D721Med (cell line): ENCODE measurements at regions not wholly inside any gene's neighbourhood (a gene's known extent, or its start where the extent isn't known, plus 50 kb on each side); places are given as distances from the start of the nearest gene placed in this dataset.

ENCODE experiments used
- DNase-seq: peaks from one replicate; pipeline ENCODE4 v3.0.0; 2011; ENCODE audit warnings: low spot score; ENCODE audit not compliant: insufficient read length
- FAIRE-seq: peaks from 2 replicates; lab custom pipeline; 2011; peaks lifted over from hg19 to GRCh38; lab: Jason Lieb, UNC
- TF ChIP-seq, protein P1 (sequence below): IDR thresholded peaks from 2 replicates; pipeline ENCODE4 v1.5.1; 2012; ENCODE audit warnings: mild to moderate bottlenecking, control low read depth; ENCODE audit not compliant: insufficient read depth; ENCODE audit errors: missing control alignments

- DNase-seq (no peak), FAIRE-seq (no peak)
Measured at GRCh38 chr20:20806121-20807095, 94.0 kb upstream of the RALGAPA2 start.

GRCh38 chr20:20803011-20803410, 90.6 kb upstream of the RALGAPA2 start:
- no peak for DNase-seq
- TF ChIP-seq, protein P1, sequence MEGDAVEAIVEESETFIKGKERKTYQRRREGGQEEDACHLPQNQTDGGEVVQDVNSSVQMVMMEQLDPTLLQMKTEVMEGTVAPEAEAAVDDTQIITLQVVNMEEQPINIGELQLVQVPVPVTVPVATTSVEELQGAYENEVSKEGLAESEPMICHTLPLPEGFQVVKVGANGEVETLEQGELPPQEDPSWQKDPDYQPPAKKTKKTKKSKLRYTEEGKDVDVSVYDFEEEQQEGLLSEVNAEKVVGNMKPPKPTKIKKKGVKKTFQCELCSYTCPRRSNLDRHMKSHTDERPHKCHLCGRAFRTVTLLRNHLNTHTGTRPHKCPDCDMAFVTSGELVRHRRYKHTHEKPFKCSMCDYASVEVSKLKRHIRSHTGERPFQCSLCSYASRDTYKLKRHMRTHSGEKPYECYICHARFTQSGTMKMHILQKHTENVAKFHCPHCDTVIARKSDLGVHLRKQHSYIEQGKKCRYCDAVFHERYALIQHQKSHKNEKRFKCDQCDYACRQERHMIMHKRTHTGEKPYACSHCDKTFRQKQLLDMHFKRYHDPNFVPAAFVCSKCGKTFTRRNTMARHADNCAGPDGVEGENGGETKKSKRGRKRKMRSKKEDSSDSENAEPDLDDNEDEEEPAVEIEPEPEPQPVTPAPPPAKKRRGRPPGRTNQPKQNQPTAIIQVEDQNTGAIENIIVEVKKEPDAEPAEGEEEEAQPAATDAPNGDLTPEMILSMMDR: no peak
- no peak for FAIRE-seq

More at GRCh38 chr20:20806121-20807095, 94.0 kb upstream of the RALGAPA2 start:
- TF ChIP-seq, protein P1: no peak

DNA sequence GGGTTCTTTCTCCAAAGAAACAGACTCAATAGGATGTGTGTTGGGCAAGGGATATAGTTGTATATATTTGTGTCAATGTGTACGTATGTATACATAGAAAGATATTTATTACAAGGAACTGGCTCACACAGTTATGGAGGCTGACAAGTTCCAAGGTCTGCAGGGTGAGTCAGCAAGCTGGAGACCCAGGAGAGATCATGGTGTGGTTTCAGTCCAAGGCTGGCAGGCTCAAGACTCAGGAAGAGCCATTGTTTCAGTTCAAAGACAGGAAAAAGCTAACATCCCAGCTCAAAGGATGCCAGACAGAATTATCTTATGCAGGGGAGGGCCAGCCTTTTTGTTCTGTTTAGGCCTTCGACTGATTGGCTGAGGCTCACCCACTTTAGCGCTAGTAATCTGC, 89.9 kb upstream of the RALGAPA2 start:
- FAIRE-seq (no peak), DNase-seq (no peak)
- TF ChIP-seq, protein P1: no peak

DNA sequence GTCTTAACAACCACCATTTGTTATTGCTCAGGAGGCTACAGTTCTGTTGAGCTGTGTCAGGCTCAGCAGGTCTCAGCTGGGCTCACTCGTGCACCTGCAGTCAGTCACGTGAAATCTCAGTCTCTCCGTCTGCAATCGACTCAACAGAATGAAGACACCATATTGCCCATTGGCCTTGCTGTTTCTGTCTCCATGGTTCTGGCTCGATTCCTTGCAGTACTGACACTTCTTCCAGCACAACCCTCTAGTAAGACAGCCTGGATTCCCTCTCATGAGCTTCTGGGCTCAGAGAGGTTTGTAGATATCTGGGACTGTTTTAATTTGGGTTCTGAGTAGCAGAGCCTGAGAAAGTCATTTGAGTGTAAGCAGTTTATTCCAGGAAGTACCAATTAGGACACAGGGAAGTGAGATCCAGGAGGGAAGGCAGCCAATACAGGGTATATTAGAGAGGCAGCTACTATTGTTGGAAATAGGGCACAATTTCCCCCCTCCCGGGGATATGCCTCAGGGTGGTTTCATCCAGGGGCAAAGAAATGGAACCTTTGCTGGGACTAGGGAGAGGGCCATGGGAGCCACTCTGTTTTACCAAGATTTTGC, 87.4 kb upstream of the RALGAPA2 start:
- no peak for FAIRE-seq
- DNase-seq: no peak
- TF ChIP-seq, protein P1: no peak

DNA sequence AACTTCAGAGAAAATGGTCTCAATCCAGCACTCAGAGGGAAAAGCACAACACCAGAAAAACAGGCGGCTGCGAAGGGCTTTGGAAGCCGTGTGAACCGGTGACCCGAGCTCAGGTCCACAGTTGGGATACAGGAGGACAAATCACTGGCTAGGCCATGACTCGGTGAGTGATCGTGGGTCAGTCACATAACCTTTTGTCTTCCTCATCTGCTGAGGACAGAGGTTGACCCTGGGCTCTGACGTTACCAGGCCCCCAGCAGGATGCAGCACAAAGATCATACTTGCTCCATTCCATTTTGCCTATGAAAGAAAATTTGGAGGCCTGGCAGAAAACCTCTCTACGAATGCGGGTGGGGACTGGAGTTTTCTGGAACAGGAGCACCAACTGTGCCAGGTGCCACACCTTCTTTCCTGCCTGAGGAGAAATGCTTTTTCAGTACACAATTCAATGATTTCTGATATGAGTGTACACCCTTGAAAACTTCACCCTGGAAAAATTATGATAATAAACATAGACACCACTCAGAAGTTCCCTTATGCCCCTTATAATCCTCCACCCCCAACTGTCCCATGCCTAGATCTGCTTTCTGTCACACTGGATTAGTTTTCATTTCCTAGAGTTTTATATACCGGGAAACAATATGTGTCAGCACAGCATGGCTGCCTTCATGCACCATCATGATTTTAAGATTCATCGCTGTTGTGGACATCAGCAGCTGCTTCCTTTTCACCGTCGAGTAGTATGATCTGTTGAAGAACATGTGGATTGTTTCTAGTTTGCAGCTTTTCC, 85.3 kb upstream of the RALGAPA2 start:
- TF ChIP-seq, protein P1: no peak
- DNase-seq (no peak), FAIRE-seq (no peak)

DNA sequence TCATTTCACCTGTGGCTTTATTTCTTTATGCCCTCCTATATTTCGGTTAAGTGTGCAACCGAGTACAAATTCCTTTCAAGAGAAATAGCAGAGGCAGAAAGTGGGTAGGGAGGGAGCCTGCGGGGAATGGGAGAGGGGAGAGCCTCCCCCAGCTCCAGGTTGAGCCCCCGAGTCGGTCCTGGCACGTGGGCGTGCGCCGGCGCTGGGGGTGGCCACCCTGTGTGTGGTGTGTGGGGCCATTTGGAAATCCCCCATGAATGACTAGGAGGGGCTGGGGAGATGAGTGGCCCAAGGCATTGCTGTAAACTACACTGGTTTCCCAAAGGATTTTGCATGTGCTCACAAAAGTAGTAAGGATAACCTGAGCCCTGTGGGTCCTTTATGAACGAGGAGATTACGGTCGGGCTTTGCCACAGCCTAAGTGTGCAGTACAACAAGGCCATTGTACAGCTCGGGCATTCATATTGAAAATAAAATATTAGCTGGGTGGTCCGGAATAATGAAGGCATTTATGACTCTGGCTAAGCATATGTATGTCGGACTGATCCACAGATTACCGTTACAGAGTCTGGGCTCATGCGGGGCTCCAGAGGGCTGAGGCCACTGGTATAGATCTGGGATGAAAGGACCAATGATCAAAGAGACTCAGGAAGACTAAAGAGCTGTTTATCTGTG, 84.5 kb upstream of the RALGAPA2 start:
- TF ChIP-seq, protein P1: no peak

More for the DNA sequence above, 84.5 kb upstream of the RALGAPA2 start:
- FAIRE-seq: no peak
- DNase-seq: no peak
